GM23248 (cell line): ENCODE measurements at regions not wholly inside any gene's neighbourhood (a gene's known extent, or its start where the extent isn't known, plus 50 kb on each side); places are given as distances from the start of the nearest gene placed in this dataset.

Experiments
- EZH2 ChIP-seq: fragments of 200-600 bp; sonication (generic); IDR thresholded peaks from 2 replicates; pipeline ENCODE4 v1.6.1; 2018; ENCODE audit warnings: antibody characterized with exemption, mild to moderate bottlenecking; ENCODE audit not compliant: insufficient read depth, poor library complexity, severe bottlenecking
- EZH2phosphoT487 ChIP-seq: fragments of 200-600 bp; sonication (generic); IDR thresholded peaks from 2 replicates; pipeline ENCODE4 v1.6.1; 2018; ENCODE audit warnings: antibody characterized with exemption, moderate library complexity, mild to moderate bottlenecking, low read depth; ENCODE audit not compliant: insufficient read depth

GRCh38 chr18:72107647-72108383, 436.3 kb downstream of the CBLN2 start:
- no peak for TF ChIP-seq EZH2phosphoT487
- no peak for TF ChIP-seq EZH2
